Astrocyte (in vitro differentiated cells and primary cell): ENCODE measurements at regions not wholly inside any gene's neighbourhood (a gene's known extent, or its start where the extent isn't known, plus 50 kb on each side); places are given as distances from the start of the nearest gene placed in this dataset.

ENCODE experiments used
- EZH2 ChIP-seq: IDR thresholded peaks from 2 replicates; pipeline ENCODE4 v1.6.1; 2012; ENCODE audit warnings: mild to moderate bottlenecking, low read length, inconsistent platforms; ENCODE audit not compliant: insufficient read depth
- TF ChIP-seq, protein P1 (sequence below): IDR thresholded peaks from 2 replicates; pipeline ENCODE4 v1.5.1; 2011; ENCODE audit warnings: low read depth, mild to moderate bottlenecking, inconsistent platforms, low read length, moderate library complexity; ENCODE audit not compliant: insufficient read depth

- TF ChIP-seq, protein P1, sequence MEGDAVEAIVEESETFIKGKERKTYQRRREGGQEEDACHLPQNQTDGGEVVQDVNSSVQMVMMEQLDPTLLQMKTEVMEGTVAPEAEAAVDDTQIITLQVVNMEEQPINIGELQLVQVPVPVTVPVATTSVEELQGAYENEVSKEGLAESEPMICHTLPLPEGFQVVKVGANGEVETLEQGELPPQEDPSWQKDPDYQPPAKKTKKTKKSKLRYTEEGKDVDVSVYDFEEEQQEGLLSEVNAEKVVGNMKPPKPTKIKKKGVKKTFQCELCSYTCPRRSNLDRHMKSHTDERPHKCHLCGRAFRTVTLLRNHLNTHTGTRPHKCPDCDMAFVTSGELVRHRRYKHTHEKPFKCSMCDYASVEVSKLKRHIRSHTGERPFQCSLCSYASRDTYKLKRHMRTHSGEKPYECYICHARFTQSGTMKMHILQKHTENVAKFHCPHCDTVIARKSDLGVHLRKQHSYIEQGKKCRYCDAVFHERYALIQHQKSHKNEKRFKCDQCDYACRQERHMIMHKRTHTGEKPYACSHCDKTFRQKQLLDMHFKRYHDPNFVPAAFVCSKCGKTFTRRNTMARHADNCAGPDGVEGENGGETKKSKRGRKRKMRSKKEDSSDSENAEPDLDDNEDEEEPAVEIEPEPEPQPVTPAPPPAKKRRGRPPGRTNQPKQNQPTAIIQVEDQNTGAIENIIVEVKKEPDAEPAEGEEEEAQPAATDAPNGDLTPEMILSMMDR = no peak
- no peak for TF ChIP-seq EZH2
These were observed 216.7 kb downstream of the TMX3 start for GRCh38 chr18:68498185-68498584.
